Activated CD4-positive, alpha-beta T cell treated with anti-CD3 and anti-CD28 coated beads, Interleukin-2, amount 50 U/mL, for 4 hours (primary cell): ENCODE measurements at regions not wholly inside any gene's neighbourhood (a gene's known extent, or its start where the extent isn't known, plus 50 kb on each side); places are given as distances from the start of the nearest gene placed in this dataset.

Source experiments
- DNase-seq, 2 experiments: peaks; one replicate each; pipeline ENCODE4 v3.0.0-alpha.2; 2020

GRCh38 chr18:66833646-66834045 is 229.8 kb upstream of the CDH19 start:
- DNase-seq: no peak

- DNase-seq: no peak
These were observed 222.3 kb upstream of the CDH19 start for GRCh38 chr18:66826211-66826610.

- DNase-seq: no peak
These were observed 221.5 kb upstream of the CDH19 start for GRCh38 chr18:66825347-66825746.

GRCh38 chr18:66819235-66819634 is 215.3 kb upstream of the CDH19 start:
- no peak for DNase-seq

GRCh38 chr18:66813138-66813537 is 209.2 kb upstream of the CDH19 start:
- DNase-seq: no peak

- no peak for DNase-seq
These were observed 191.2 kb upstream of the CDH19 start for GRCh38 chr18:66795051-66795450.

- no peak for DNase-seq
These were observed 188.6 kb upstream of the CDH19 start for GRCh38 chr18:66792466-66792865.

- no peak for DNase-seq
These were observed 176.7 kb upstream of the CDH19 start for GRCh38 chr18:66780609-66781008.

- DNase-seq: no peak
These were observed 174.2 kb upstream of the CDH19 start for GRCh38 chr18:66778048-66778447.

GRCh38 chr18:66769375-66769774 is 165.5 kb upstream of the CDH19 start:
- DNase-seq: no peak

- no peak for DNase-seq
These were observed 160.3 kb upstream of the CDH19 start for GRCh38 chr18:66764230-66764629.

- DNase-seq: no peak
These were observed 157.3 kb upstream of the CDH19 start for GRCh38 chr18:66761166-66761565.

- no peak for DNase-seq
These were observed 156.7 kb upstream of the CDH19 start for GRCh38 chr18:66760559-66760958.

- DNase-seq: no peak
These were observed 155.3 kb upstream of the CDH19 start for GRCh38 chr18:66759050-66759828.

- no peak for DNase-seq
These were observed 154.1 kb upstream of the CDH19 start for GRCh38 chr18:66757946-66758345.

GRCh38 chr18:66754335-66754734 is 150.4 kb upstream of the CDH19 start:
- no peak for DNase-seq

- DNase-seq: no peak
These were observed 148.8 kb upstream of the CDH19 start for GRCh38 chr18:66752733-66753132.

GRCh38 chr18:66749481-66750035 is 145.7 kb upstream of the CDH19 start:
- DNase-seq: no peak

GRCh38 chr18:66749030-66749429 is 145.1 kb upstream of the CDH19 start:
- DNase-seq: no peak

GRCh38 chr18:66742832-66743231 is 138.9 kb upstream of the CDH19 start:
- no peak for DNase-seq

- DNase-seq: no peak
These were observed 132.0 kb upstream of the CDH19 start for GRCh38 chr18:66735933-66736332.

- no peak for DNase-seq
These were observed 130.6 kb upstream of the CDH19 start for GRCh38 chr18:66734451-66734850.

GRCh38 chr18:66731890-66732289 is 128.0 kb upstream of the CDH19 start:
- DNase-seq: no peak

GRCh38 chr18:66729442-66730239 is 125.8 kb upstream of the CDH19 start:
- no peak for DNase-seq
